ENCODE measurements at regions not wholly inside any gene's neighbourhood (a gene's known extent, or its start where the extent isn't known, plus 50 kb on each side); places are given as distances from the start of the nearest gene placed in this dataset.

GRCh38 chr12:69129017-69129416 is 110.4 kb upstream of the CPSF6 start:
- DNase-seq (ENCODE audit: low read depth), result no peak

- DNase-seq (ENCODE audit: low read depth), result peak; percentile 5
These were observed 109.8 kb upstream of the CPSF6 start for GRCh38 chr12:69129564-69129963.

GRCh38 chr12:69130064-69130463 is 109.3 kb upstream of the CPSF6 start:
- DNase-seq (ENCODE audit: low read depth), result peak; percentile 6

- DNase-seq (ENCODE audit: low read depth), result no peak
These were observed 108.3 kb upstream of the CPSF6 start for GRCh38 chr12:69131077-69131476.

- no peak for DNase-seq (ENCODE audit: low read depth)
These were observed 102.3 kb upstream of the CPSF6 start for GRCh38 chr12:69136931-69137613.

GRCh38 chr12:69141074-69141473 is 98.3 kb upstream of the CPSF6 start:
- no peak for DNase-seq (ENCODE audit: low read depth)

GRCh38 chr12:69149270-69149669 is 90.1 kb upstream of the CPSF6 start:
- no peak for DNase-seq (ENCODE audit: low read depth)

- no peak for DNase-seq (ENCODE audit: low read depth)
These were observed 89.1 kb upstream of the CPSF6 start for GRCh38 chr12:69150083-69150795.

GRCh38 chr12:69150796-69151127 is 88.6 kb upstream of the CPSF6 start:
- DNase-seq (ENCODE audit: low read depth), result no peak

- no peak for DNase-seq (ENCODE audit: low read depth)
These were observed 88.1 kb upstream of the CPSF6 start for GRCh38 chr12:69151254-69151764.

- DNase-seq (ENCODE audit: low read depth), result peak; percentile 50
These were observed 84.6 kb upstream of the CPSF6 start for GRCh38 chr12:69154585-69155363.

- peak; percentile 76 for DNase-seq (ENCODE audit: low read depth)
These were observed 82.2 kb upstream of the CPSF6 start for GRCh38 chr12:69157023-69157655.

GRCh38 chr12:69161829-69162228 is 77.5 kb upstream of the CPSF6 start:
- DNase-seq (ENCODE audit: low read depth), result peak; percentile 23

GRCh38 chr12:69163681-69164362 is 75.5 kb upstream of the CPSF6 start:
- DNase-seq (ENCODE audit: low read depth), result no peak

- no peak for DNase-seq (ENCODE audit: low read depth)
These were observed 71.7 kb upstream of the CPSF6 start for GRCh38 chr12:69167648-69168165.

GRCh38 chr12:69168363-69168762 is 71.0 kb upstream of the CPSF6 start:
- DNase-seq (ENCODE audit: low read depth), result no peak

GRCh38 chr12:69168828-69169227 is 70.5 kb upstream of the CPSF6 start:
- DNase-seq (ENCODE audit: low read depth), result no peak

GRCh38 chr12:69170293-69170692 is 69.1 kb upstream of the CPSF6 start:
- DNase-seq (ENCODE audit: low read depth), result no peak

GRCh38 chr12:69171881-69172280 is 67.5 kb upstream of the CPSF6 start:
- DNase-seq (ENCODE audit: low read depth), result no peak

- DNase-seq (ENCODE audit: low read depth), result no peak
These were observed 66.9 kb upstream of the CPSF6 start for GRCh38 chr12:69172491-69172890.

GRCh38 chr12:69173368-69173767 is 66.0 kb upstream of the CPSF6 start:
- peak; percentile 18 for DNase-seq (ENCODE audit: low read depth)
